Keratinocyte (primary cell): ENCODE measurements at regions not wholly inside any gene's neighbourhood (a gene's known extent, or its start where the extent isn't known, plus 50 kb on each side); places are given as distances from the start of the nearest gene placed in this dataset.

Experiments used
- DNase-seq: peaks from one replicate; pipeline ENCODE4 v3.0.0-alpha.2; 2011; ENCODE audit warnings: low read depth, missing footprints, low spot score
- FAIRE-seq: peaks from 2 replicates; lab custom pipeline; 2011; peaks lifted over from hg19 to GRCh38; lab: Jason Lieb, UNC
- H2AFZ ChIP-seq: 2 replicates; pipeline ENCODE4 v1.6.0; 2012; ENCODE audit warnings: low read length, control low read depth, inconsistent platforms; ENCODE audit not compliant: control insufficient read depth
- H3K27ac ChIP-seq: 2 replicates; pipeline ENCODE4 v1.5.1; 2011; ENCODE audit warnings: low read length; ENCODE audit not compliant: control insufficient read depth, insufficient read depth
- H3K27me3 ChIP-seq: 3 replicates; pipeline ENCODE4 v1.6.0; 2011; ENCODE audit warnings: low read length; ENCODE audit not compliant: control insufficient read depth, insufficient read depth; ENCODE audit errors: extremely low read depth
- H3K36me3 ChIP-seq, 2 experiments: 2 replicates in 1 of 2; 3 replicates in 1 of 2; pipeline ENCODE4 v1.5.1; 2011; ENCODE audit warnings: low read length in 2 of 2, mild to moderate bottlenecking in 1 of 2; ENCODE audit not compliant: control insufficient read depth in 2 of 2, insufficient read depth in 2 of 2; ENCODE audit errors: extremely low read depth in 1 of 2
- H3K4me1 ChIP-seq: 3 replicates; pipeline ENCODE4 v1.5.1; 2011; ENCODE audit warnings: low read length; ENCODE audit not compliant: control insufficient read depth, insufficient read depth; ENCODE audit errors: extremely low read depth
- H3K4me2 ChIP-seq: 3 replicates; pipeline ENCODE4 v1.6.0; 2011; ENCODE audit warnings: low read depth, low read length; ENCODE audit not compliant: control insufficient read depth, insufficient read depth; ENCODE audit errors: extremely low read depth
- H3K4me3 ChIP-seq, 3 experiments: fragments of 200-600 bp in 1 of 3; sonication (generic) in 1 of 3; 2 replicates in 2 of 3; 3 replicates in 1 of 3; pipeline ENCODE4 v1.5.1; 2011 to 2016; ENCODE audit warnings: low read length in 3 of 3, mild to moderate bottlenecking in 3 of 3, control low read depth in 2 of 3, inconsistent platforms in 1 of 3, low read depth in 1 of 3, mixed read lengths in 1 of 3, mixed run types in 1 of 3, moderate library complexity in 1 of 3; ENCODE audit not compliant: control insufficient read depth in 2 of 3, insufficient read depth in 2 of 3; ENCODE audit errors: extremely low read depth in 1 of 3
- H3K79me2 ChIP-seq: 2 replicates; pipeline ENCODE4 v1.6.0; 2012; ENCODE audit warnings: low read length; ENCODE audit not compliant: control insufficient read depth, insufficient read depth
- H3K9ac ChIP-seq: 3 replicates; pipeline ENCODE4 v1.6.0; 2011; ENCODE audit warnings: low read length; ENCODE audit not compliant: control insufficient read depth, insufficient read depth; ENCODE audit errors: extremely low read depth
- H3K9me1 ChIP-seq: 3 replicates; pipeline ENCODE4 v1.6.0; 2011; ENCODE audit warnings: low read length; ENCODE audit not compliant: control insufficient read depth, insufficient read depth; ENCODE audit errors: extremely low read depth
- H3K9me3 ChIP-seq: 2 replicates; pipeline ENCODE4 v1.5.1; 2012; ENCODE audit warnings: low read depth, low read length; ENCODE audit not compliant: control insufficient read depth
- H4K20me1 ChIP-seq: 3 replicates; pipeline ENCODE4 v1.6.0; 2011; ENCODE audit warnings: low read length; ENCODE audit not compliant: control insufficient read depth, insufficient read depth; ENCODE audit errors: extremely low read depth
- CTCF ChIP-seq, 3 experiments: IDR thresholded peaks in 1 of 3; conservative IDR thresholded peaks in 1 of 3; optimal IDR thresholded peaks in 1 of 3; 2 replicates in 2 of 3; 3 replicates in 1 of 3; pipeline versions ENCODE3 to v1.5.1; 2011; ENCODE audit warnings: low read length in 3 of 3, mild to moderate bottlenecking in 3 of 3, moderate library complexity in 2 of 3, control low read depth in 1 of 3, inconsistent platforms in 1 of 3; ENCODE audit not compliant: insufficient read depth in 2 of 3; ENCODE audit errors: extremely low read depth in 1 of 3
- EZH2 ChIP-seq: IDR thresholded peaks from one replicate; pipeline ENCODE4 v1.6.1; 2012; ENCODE audit warnings: inconsistent platforms, mild to moderate bottlenecking, low read length, moderate library complexity
- dilution Hi-C: fragments of 300-500 bp; cut with MboI; formaldehyde crosslinking; loops from one replicate; pipeline ENCODE4 v1.7.0; 2020; ENCODE audit warnings: low sequenced_read_pairs; ENCODE audit not compliant: extremely low pct_ligation_motif_present

GRCh38 chr12:89848732-89849131 is 140.1 kb upstream of the ATP2B1 start:
- Histone ChIP-seq H3K4me2 (no peak overlapping the region), H2AFZ (no peak overlapping the region), H3K79me2 (no peaks in the 10 kb centered on the region), H3K4me3 (no peak overlapping the region), H3K9me1 (no peaks in the 10 kb centered on the region), H3K27me3 (no peaks in the 10 kb centered on the region), H3K36me3 (no peaks in the 10 kb centered on the region), H3K27ac (no peak overlapping the region), H3K4me1 (no peaks in the 10 kb centered on the region), H3K9ac (no peak overlapping the region), H3K9me3 (no peaks in the 10 kb centered on the region), H4K20me1 (no peaks in the 10 kb centered on the region)
- dilution Hi-C loops, result no loop called here
- no peak for FAIRE-seq
- DNase-seq, result no peak
- TF ChIP-seq CTCF (optimal IDR thresholded peaks at IDR 0.05 in 1 of 3, IDR thresholded peaks at IDR 0.05 in 1 of 3, conservative IDR thresholded peaks at IDR 0.05 in 1 of 3; ENCODE audit: extremely low read depth in 1 of 3, insufficient read depth in 2 of 3, low read length in 3 of 3), result no peak
- TF ChIP-seq EZH2, result no peak

GRCh38 chr12:89846473-89847055 is 137.9 kb upstream of the ATP2B1 start:
- H3K9ac ChIP-seq, result no peak overlapping the region
- H3K79me2 ChIP-seq, result no peaks in the 10 kb centered on the region
- TF ChIP-seq EZH2, result no peak
- no peak for TF ChIP-seq CTCF (optimal IDR thresholded peaks at IDR 0.05 in 1 of 3, IDR thresholded peaks at IDR 0.05 in 1 of 3, conservative IDR thresholded peaks at IDR 0.05 in 1 of 3; ENCODE audit: extremely low read depth in 1 of 3, insufficient read depth in 2 of 3, low read length in 3 of 3)
- no peaks in the 10 kb centered on the region for H4K20me1 ChIP-seq
- no peak overlapping the region for H3K4me3 ChIP-seq
- dilution Hi-C loops, result no loop called here
- FAIRE-seq (no peak), DNase-seq (no peak)
- H3K4me1 ChIP-seq, result no peaks in the 10 kb centered on the region
- H3K27me3 ChIP-seq, result no peaks in the 10 kb centered on the region
- H3K36me3 ChIP-seq, result no peaks in the 10 kb centered on the region
- no peaks in the 10 kb centered on the region for H3K9me3 ChIP-seq
- no peak overlapping the region for H2AFZ ChIP-seq
- H3K9me1 ChIP-seq, result no peaks in the 10 kb centered on the region
- no peak overlapping the region for H3K4me2 ChIP-seq
- no peak overlapping the region for H3K27ac ChIP-seq
